HCT116 (cell line): ENCODE measurements at regions not wholly inside any gene's neighbourhood (a gene's known extent, or its start where the extent isn't known, plus 50 kb on each side); places are given as distances from the start of the nearest gene placed in this dataset.

Source experiments
- ATAC-seq: fragments of 200-7000 bp; cut with Tn5 transposase; 2 replicates; pipeline ENCODE4 v1.9.1; 2020; ENCODE audit warnings: mild to moderate bottlenecking, moderate library complexity
- BruUV-seq: library from RNA; stranded (reverse); fragments of 400-500 nt; replicated peaks from 2 replicates; lab custom pipeline; 2021; lab: Mats Ljungman, UMichigan
- CTCF ChIA-PET: fragments of 300-600 bp; sonication (Branson Sonifier 250); formaldehyde crosslinking; loops from one replicate; lab custom pipeline; 2021; ENCODE audit warnings: antibody characterized with exemption; lab: Charles Lee
- POLR2A ChIA-PET: fragments of 300-600, 350-600 bp; sonication (Branson Sonifier 250); formaldehyde crosslinking; loops from one replicate; lab custom pipeline; 2021; ENCODE audit warnings: antibody characterized with exemption; lab: Charles Lee
- RAD21 ChIA-PET, 2 experiments: fragments of 300-600 bp; sonication (Branson Sonifier 250); formaldehyde crosslinking; loops; one replicate each; lab custom pipeline; 2023; ENCODE audit warnings: low total read pairs in 2 of 2; ENCODE audit not compliant: uncharacterized antibody in 2 of 2, unreplicated experiment in 2 of 2, low non-redundant PET in 1 of 2; lab: Charles Lee
- DNase-seq: peaks from one replicate; pipeline ENCODE4 v3.0.0-alpha.2; 2010; ENCODE audit warnings: low read depth, low spot score
- H2AFZ ChIP-seq: fragments of 200-600 bp; shearing (Covaris generic), sonication (generic); 2 replicates; pipeline ENCODE4 v1.6.1; 2017; ENCODE audit warnings: low read depth, mixed run types, mixed read lengths, antibody characterized with exemption, low read length; ENCODE audit not compliant: poor library complexity, severe bottlenecking
- H3K27ac ChIP-seq: 2 replicates; pipeline ENCODE4 v1.5.1; 2012; ENCODE audit warnings: low read depth, low read length
- H3K27me3 ChIP-seq: fragments of 200-600 bp; sonication (generic); 2 replicates; pipeline ENCODE4 v1.6.1; 2016; ENCODE audit warnings: mixed run types, low read length, mixed read lengths; ENCODE audit not compliant: insufficient read depth
- H3K36me3 ChIP-seq, 2 experiments: fragments of 200-500 bp in 1 of 2; fragments of 200-600 bp in 1 of 2; sonication (Bioruptor generic) in 1 of 2; sonication (generic) in 1 of 2; 2 replicates each; pipeline versions ENCODE4 v1.5.1 to v1.6.1; 2014 to 2016; ENCODE audit warnings: low read length in 2 of 2, inconsistent platforms in 1 of 2, mixed read lengths in 1 of 2, mixed run types in 1 of 2; ENCODE audit not compliant: insufficient read depth in 2 of 2, control insufficient read depth in 1 of 2
- H3K4me1 ChIP-seq, 2 experiments: fragments of 200-600 bp in 1 of 2; sonication (generic) in 1 of 2; 2 replicates each; pipeline versions ENCODE4 v1.5.1 to v1.6.1; 2012 to 2017; ENCODE audit warnings: low read length in 2 of 2, inconsistent platforms in 1 of 2, mild to moderate bottlenecking in 1 of 2, mixed read lengths in 1 of 2, mixed run types in 1 of 2, moderate library complexity in 1 of 2; ENCODE audit not compliant: insufficient read depth in 2 of 2, control insufficient read depth in 1 of 2
- H3K4me2 ChIP-seq: fragments of 200-600 bp; sonication (generic); 2 replicates; pipeline ENCODE4 v1.6.1; 2017; ENCODE audit warnings: mixed run types, low read length, mixed read lengths
- H3K4me3 ChIP-seq, 2 experiments: fragments of 200-600 bp in 1 of 2; sonication (generic) in 1 of 2; replicated peaks in 1 of 2; 2 replicates each; pipeline ENCODE4 v1.5.1; 2011 to 2016; ENCODE audit warnings: low read length in 2 of 2, control low read depth in 1 of 2, low read depth in 1 of 2, mild to moderate bottlenecking in 1 of 2, mixed read lengths in 1 of 2, mixed run types in 1 of 2
- H3K79me2 ChIP-seq: fragments of 200-600 bp; sonication (generic); 2 replicates; pipeline ENCODE4 v1.6.1; 2017; ENCODE audit warnings: mild to moderate bottlenecking, mixed run types, low read length, moderate library complexity, mixed read lengths; ENCODE audit not compliant: insufficient read depth
- H3K9ac ChIP-seq: fragments of 200-600 bp; sonication (generic); 2 replicates; pipeline ENCODE4 v1.6.1; 2016; ENCODE audit warnings: low read length, mixed read lengths
- H3K9me2 ChIP-seq: fragments of 200-600 bp; sonication (generic), shearing (Covaris generic); 2 replicates; pipeline ENCODE4 v1.6.1; 2017; ENCODE audit warnings: mixed run types, mild to moderate bottlenecking, moderate library complexity; ENCODE audit not compliant: insufficient read depth
- H3K9me3 ChIP-seq, 2 experiments: fragments of 200-500 bp in 1 of 2; fragments of 200-600 bp in 1 of 2; sonication (Bioruptor generic) in 1 of 2; sonication (generic) in 1 of 2; 2 replicates each; pipeline ENCODE4 v1.6.1; 2014 to 2017; ENCODE audit warnings: low read length in 2 of 2, mixed read lengths in 2 of 2, inconsistent platforms in 1 of 2, low read depth in 1 of 2, mild to moderate bottlenecking in 1 of 2, mixed run types in 1 of 2, moderate library complexity in 1 of 2; ENCODE audit not compliant: control insufficient read depth in 1 of 2, insufficient read depth in 1 of 2
- H4K20me1 ChIP-seq: fragments of 200-600 bp; sonication (generic), shearing (Covaris generic); 2 replicates; pipeline ENCODE4 v1.6.1; 2017; ENCODE audit warnings: mixed run types, mild to moderate bottlenecking, moderate library complexity; ENCODE audit not compliant: insufficient read depth
- CBX3 ChIP-seq: IDR thresholded peaks from 2 replicates; pipeline ENCODE4 v1.6.1; 2012; ENCODE audit warnings: low read depth
- CTCF ChIP-seq, 3 experiments: fragments of 200-600 bp in 1 of 3; sonication (generic) in 1 of 3; IDR thresholded peaks in 2 of 3; conservative IDR thresholded peaks in 1 of 3; 2 replicates each; pipeline ENCODE4 v1.5.1; 2012 to 2017; ENCODE audit warnings: low read depth in 2 of 3, low read length in 2 of 3, antibody characterized with exemption in 1 of 3, borderline replicate concordance in 1 of 3, control low read depth in 1 of 3, mild to moderate bottlenecking in 1 of 3, mixed read lengths in 1 of 3, mixed run types in 1 of 3, moderate library complexity in 1 of 3; ENCODE audit not compliant: insufficient read depth in 1 of 3
- EGR1 ChIP-seq: IDR thresholded peaks from 2 replicates; pipeline ENCODE4 v1.6.1; 2012; ENCODE audit warnings: low read depth
- EZH2phosphoT487 ChIP-seq: fragments of 200-600 bp; IDR thresholded peaks from 2 replicates; pipeline ENCODE4 v1.6.1; 2018; ENCODE audit warnings: antibody characterized with exemption, borderline replicate concordance
- FOSL1 ChIP-seq: IDR thresholded peaks from 2 replicates; pipeline ENCODE4 v1.6.1; 2012; ENCODE audit warnings: low read depth
- JUND ChIP-seq: IDR thresholded peaks from 2 replicates; pipeline ENCODE4 v1.6.1; 2012
- POLR2AphosphoS5 ChIP-seq: IDR thresholded peaks from 2 replicates; pipeline ENCODE4 v1.6.1; 2011; ENCODE audit warnings: mild to moderate bottlenecking, low read depth, low read length, moderate library complexity
- RAD21 ChIP-seq: IDR thresholded peaks from 2 replicates; pipeline ENCODE4 v1.6.1; 2012; ENCODE audit warnings: low read depth, mild to moderate bottlenecking
- SIN3A ChIP-seq: IDR thresholded peaks from 2 replicates; pipeline ENCODE4 v1.6.1; 2012; ENCODE audit warnings: low read depth
- SRF ChIP-seq: IDR thresholded peaks from 2 replicates; pipeline ENCODE4 v1.6.1; 2012; ENCODE audit warnings: low read depth
- YY1 ChIP-seq: IDR thresholded peaks from 2 replicates; pipeline ENCODE4 v1.6.1; 2011; ENCODE audit warnings: low read length, low read depth, moderate library complexity, mild to moderate bottlenecking; ENCODE audit not compliant: insufficient replicate concordance; ENCODE audit errors: extremely low read depth
- ZFX ChIP-seq: fragments of 450-650 bp; IDR thresholded peaks from 2 replicates; pipeline ENCODE4 v1.6.1; 2017
- intact Hi-C: fragments of 100-400 bp; cut with micrococcal nuclease; formaldehyde crosslinking; loops from 2 replicates; pipeline ENCODE4 v1.10.0; 2022
- TF ChIP-seq, protein P1 (sequence below): IDR thresholded peaks from 2 replicates; pipeline ENCODE4 v1.6.1; 2011; ENCODE audit warnings: mild to moderate bottlenecking, low read length, moderate library complexity; ENCODE audit not compliant: insufficient replicate concordance; ENCODE audit errors: extremely low read depth

- Histone ChIP-seq H4K20me1 (no peaks in the 10 kb centered on the region), H3K79me2 (no peaks in the 10 kb centered on the region), H3K9ac (no peak overlapping the region), H3K4me1 (no peaks in the 10 kb centered on the region), H3K9me3 (peaks cover 3 to 4% of the 10 kb centered on the region in 2 experiments; a peak in 2 of 4 replicates), H3K4me3 (no peak overlapping the region), H3K4me2 (no peak overlapping the region), H3K27me3 (no peaks in the 10 kb centered on the region)
- no peak for DNase-seq
- CTCF ChIA-PET, result no interaction called here
- POLR2A ChIA-PET, result no interaction called here
- no TSS peak for BruUV-seq
- TF ChIP-seq POLR2AphosphoS5 (no peak), YY1 (no peak), EGR1 (no peak), ZFX (no peak), SRF (no peak), JUND (no peak), CBX3 (no peak), SIN3A (no peak), RAD21 (no peak), CTCF (IDR thresholded peaks at IDR 0.05 in 2 of 3, conservative IDR thresholded peaks at IDR 0.05 in 1 of 3; ENCODE audit: borderline replicate concordance in 1 of 3, insufficient read depth in 1 of 3, low read depth in 2 of 3, low read length in 2 of 3) (no peak), EZH2phosphoT487 (no peak), FOSL1 (no peak)
- TF ChIP-seq, protein P1, sequence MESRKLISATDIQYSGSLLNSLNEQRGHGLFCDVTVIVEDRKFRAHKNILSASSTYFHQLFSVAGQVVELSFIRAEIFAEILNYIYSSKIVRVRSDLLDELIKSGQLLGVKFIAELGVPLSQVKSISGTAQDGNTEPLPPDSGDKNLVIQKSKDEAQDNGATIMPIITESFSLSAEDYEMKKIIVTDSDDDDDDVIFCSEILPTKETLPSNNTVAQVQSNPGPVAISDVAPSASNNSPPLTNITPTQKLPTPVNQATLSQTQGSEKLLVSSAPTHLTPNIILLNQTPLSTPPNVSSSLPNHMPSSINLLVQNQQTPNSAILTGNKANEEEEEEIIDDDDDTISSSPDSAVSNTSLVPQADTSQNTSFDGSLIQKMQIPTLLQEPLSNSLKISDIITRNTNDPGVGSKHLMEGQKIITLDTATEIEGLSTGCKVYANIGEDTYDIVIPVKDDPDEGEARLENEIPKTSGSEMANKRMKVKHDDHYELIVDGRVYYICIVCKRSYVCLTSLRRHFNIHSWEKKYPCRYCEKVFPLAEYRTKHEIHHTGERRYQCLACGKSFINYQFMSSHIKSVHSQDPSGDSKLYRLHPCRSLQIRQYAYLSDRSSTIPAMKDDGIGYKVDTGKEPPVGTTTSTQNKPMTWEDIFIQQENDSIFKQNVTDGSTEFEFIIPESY, result no peak
- TF ChIP-seq, all 23 proteins: peak for 0
- Histone ChIP-seq H3K9me2 (no peaks in the 10 kb centered on the region), H3K36me3 (no peaks in the 10 kb centered on the region), H3K27ac (no peak overlapping the region), H2AFZ (no peak overlapping the region)
- intact Hi-C loops, result no loop called here
- RAD21 ChIA-PET, result no interaction called here
- ATAC-seq, result no peak
Measured at GRCh38 chr5:44993286-44993685, 184.5 kb downstream of the MRPS30 start.
